Umbilical cord (tissue), 1 donor: ENCODE measurements at regions not wholly inside any gene's neighbourhood (a gene's known extent, or its start where the extent isn't known, plus 50 kb on each side); places are given as distances from the start of the nearest gene placed in this dataset.
"Not testable (repeated sequence)": the region's sequence is repeated elsewhere in the genome, so short reads cannot be mapped to it uniquely, and the experiment has no call there.

ENCODE experiments used
- DNase-seq: peaks from one replicate; pipeline ENCODE4 v3.0.0-alpha.2; 2015; ENCODE audit warnings: low spot score

GRCh38 chr10:123270221-123270620 lies 116.0 kb downstream of the BUB3 start:
- DNase-seq: no peak

- no peak for DNase-seq
These were observed 116.6 kb downstream of the BUB3 start for GRCh38 chr10:123270806-123271205.

- DNase-seq: no peak
These were observed 118.0 kb downstream of the BUB3 start for GRCh38 chr10:123272171-123272570.

- DNase-seq: no peak
These were observed 120.3 kb downstream of the BUB3 start for GRCh38 chr10:123274306-123275135.

GRCh38 chr10:123275136-123275564 lies 120.9 kb downstream of the BUB3 start:
- DNase-seq: no peak

- DNase-seq: no peak
These were observed 124.2 kb downstream of the BUB3 start for GRCh38 chr10:123278445-123278844.

- DNase-seq: not testable (repeated sequence)
These were observed 129.2 kb downstream of the BUB3 start for GRCh38 chr10:123283371-123283770.

GRCh38 chr10:123284022-123284421 lies 129.8 kb downstream of the BUB3 start:
- DNase-seq: no peak

- DNase-seq: no peak
These were observed 133.5 kb downstream of the BUB3 start for GRCh38 chr10:123287594-123288247.

GRCh38 chr10:123289432-123289831 lies 135.2 kb downstream of the BUB3 start:
- no peak for DNase-seq

- DNase-seq: no peak
These were observed 139.9 kb downstream of the BUB3 start for GRCh38 chr10:123294109-123294508.

- no peak for DNase-seq
These were observed 140.7 kb downstream of the BUB3 start for GRCh38 chr10:123294886-123295285.

GRCh38 chr10:123295644-123296043 lies 141.4 kb downstream of the BUB3 start:
- DNase-seq: no peak

GRCh38 chr10:123297175-123297574 lies 143.0 kb downstream of the BUB3 start:
- no peak for DNase-seq

GRCh38 chr10:123298583-123298982 lies 144.4 kb downstream of the BUB3 start:
- no peak for DNase-seq

- no peak for DNase-seq
These were observed 145.4 kb downstream of the BUB3 start for GRCh38 chr10:123299598-123299997.

- DNase-seq: no peak
These were observed 147.1 kb downstream of the BUB3 start for GRCh38 chr10:123301077-123301857.

GRCh38 chr10:123303581-123304337 lies 149.6 kb downstream of the BUB3 start:
- DNase-seq: no peak

- DNase-seq: no peak
These were observed 151.5 kb downstream of the BUB3 start for GRCh38 chr10:123305671-123306070.

GRCh38 chr10:123306290-123306689 lies 152.1 kb downstream of the BUB3 start:
- DNase-seq: no peak

GRCh38 chr10:123309731-123310130 lies 155.5 kb downstream of the BUB3 start:
- DNase-seq: peak; percentile 19

- no peak for DNase-seq
These were observed 162.6 kb downstream of the BUB3 start for GRCh38 chr10:123316776-123317175.
